Heart left ventricle (tissue), 13 donors: ENCODE measurements at regions not wholly inside any gene's neighbourhood (a gene's known extent, or its start where the extent isn't known, plus 50 kb on each side); places are given as distances from the start of the nearest gene placed in this dataset.

ENCODE experiments used
- POLR2A ChIP-seq, 2 donors: fragments of 450-650 bp; IDR thresholded peaks; one replicate each; pipeline ENCODE4 v1.6.1; 2017; ENCODE audit warnings: antibody characterized with exemption in 2 of 2, mild to moderate bottlenecking in 2 of 2, moderate library complexity in 2 of 2
- TF ChIP-seq, protein P1 (sequence below), 12 donors: fragments of 200-600 bp; sonication (generic) in 4 of 12; IDR thresholded peaks; one replicate each; pipeline versions ENCODE4 v1.5.0 to v1.8.0; 2018 to 2022; ENCODE audit warnings: antibody characterized with exemption in 12 of 12, mild to moderate bottlenecking in 5 of 12
- donor health status: ischemic (EF 13 %, LVEDD 7.1; RV severe dilation, severe dysfunction).
- donor health status: DM: no; HTN: yes; CAD: no.
- donor health status: DM: no; HTN: no; CAD: no.
- donor health status: ischemic (EF 25% LVEDD 6.9; RV normal size, moderate dysfunction).
- donor health status: ischemic (EF 25% LVEDD 5.7; RV mildly dilated, moderate dysfunction).
- donor health status: ischemic (EF 35%, LVEDD 5.7; RV mildly dilated, moderate dysfunction).
- donor health status: nonischemic (EF 11% LVEDD 7.7; RV severe dilation, severe dysfunction).
- donor health status: DM: yes; HTN: yes; CAD: no.
- donor health status: PGD.
- donor health status: ischemic (EF 29% LVEDD 5.4; RV normal size, mild dysfunction).
- donor health status: nonischemic (EF 23%, LVEDD 6.1; RV moderate dilation, normal function).

DNA sequence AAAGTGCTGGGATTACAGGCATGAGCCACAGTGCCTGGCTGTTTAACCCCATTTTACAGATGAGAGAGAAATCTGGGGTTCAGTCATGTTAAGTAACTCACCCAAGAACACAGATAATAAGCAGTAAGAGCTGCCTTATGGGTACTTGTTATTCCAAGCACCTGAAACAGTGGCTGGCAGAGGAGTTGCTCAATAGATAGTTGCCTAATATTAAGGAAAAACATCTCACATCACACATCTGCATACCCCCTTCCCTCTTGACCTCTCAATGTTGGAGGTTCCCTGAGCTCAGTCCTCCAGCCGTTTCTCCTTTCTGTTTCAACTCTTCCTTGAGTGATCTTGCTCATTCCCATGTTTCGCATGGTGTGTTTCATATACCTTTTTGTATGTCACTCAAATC lies 401.9 kb downstream of the KLF12 start:
- TF ChIP-seq, protein P1, sequence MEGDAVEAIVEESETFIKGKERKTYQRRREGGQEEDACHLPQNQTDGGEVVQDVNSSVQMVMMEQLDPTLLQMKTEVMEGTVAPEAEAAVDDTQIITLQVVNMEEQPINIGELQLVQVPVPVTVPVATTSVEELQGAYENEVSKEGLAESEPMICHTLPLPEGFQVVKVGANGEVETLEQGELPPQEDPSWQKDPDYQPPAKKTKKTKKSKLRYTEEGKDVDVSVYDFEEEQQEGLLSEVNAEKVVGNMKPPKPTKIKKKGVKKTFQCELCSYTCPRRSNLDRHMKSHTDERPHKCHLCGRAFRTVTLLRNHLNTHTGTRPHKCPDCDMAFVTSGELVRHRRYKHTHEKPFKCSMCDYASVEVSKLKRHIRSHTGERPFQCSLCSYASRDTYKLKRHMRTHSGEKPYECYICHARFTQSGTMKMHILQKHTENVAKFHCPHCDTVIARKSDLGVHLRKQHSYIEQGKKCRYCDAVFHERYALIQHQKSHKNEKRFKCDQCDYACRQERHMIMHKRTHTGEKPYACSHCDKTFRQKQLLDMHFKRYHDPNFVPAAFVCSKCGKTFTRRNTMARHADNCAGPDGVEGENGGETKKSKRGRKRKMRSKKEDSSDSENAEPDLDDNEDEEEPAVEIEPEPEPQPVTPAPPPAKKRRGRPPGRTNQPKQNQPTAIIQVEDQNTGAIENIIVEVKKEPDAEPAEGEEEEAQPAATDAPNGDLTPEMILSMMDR (IDR thresholded peaks at IDR 0.05): no peak
- TF ChIP-seq POLR2A (IDR thresholded peaks at IDR 0.05): no peak
